ENCODE measurements at regions not wholly inside any gene's neighbourhood (a gene's known extent, or its start where the extent isn't known, plus 50 kb on each side); places are given as distances from the start of the nearest gene placed in this dataset.
"Not testable (repeated sequence)": the region's sequence is repeated elsewhere in the genome, so short reads cannot be mapped to it uniquely, and the experiment has no call there.

- not testable (repeated sequence) for TF ChIP-seq POLR2A, EP300 (IDR thresholded peaks at IDR 0.05)
These were observed 666.4 kb downstream of the SPATA31A7 start for GRCh38 chr9:61856283-61856682.

All from tibial nerve (tissue), 3 donors.